ENCODE measurements at regions not wholly inside any gene's neighbourhood (a gene's known extent, or its start where the extent isn't known, plus 50 kb on each side); places are given as distances from the start of the nearest gene placed in this dataset.
A peak's percentile ranks its signal among the peaks of the same experiment; 100 is the strongest.
"Not testable (repeated sequence)": the region's sequence is repeated elsewhere in the genome, so short reads cannot be mapped to it uniquely, and the experiment has no call there.

DNA sequence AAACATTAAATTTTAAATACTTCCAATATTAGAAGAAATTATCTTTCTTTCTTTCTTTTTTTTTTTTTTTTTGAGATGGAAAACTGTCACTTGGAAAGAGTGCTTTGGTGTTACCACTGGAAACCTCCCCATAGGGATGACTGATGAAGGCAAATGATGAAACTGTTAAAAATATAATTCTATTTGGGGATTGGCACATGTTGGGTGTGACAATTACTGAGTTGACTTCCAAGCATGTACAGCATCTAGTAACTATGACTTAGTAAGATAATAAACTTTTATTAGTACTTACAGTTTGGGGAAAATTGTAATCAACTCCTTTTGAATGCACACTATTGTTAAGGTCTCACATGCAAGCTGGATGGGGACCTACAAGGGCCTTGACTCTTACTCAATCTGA lies 592.5 kb downstream of the KCTD12 start:
- TF ChIP-seq, protein P1, sequence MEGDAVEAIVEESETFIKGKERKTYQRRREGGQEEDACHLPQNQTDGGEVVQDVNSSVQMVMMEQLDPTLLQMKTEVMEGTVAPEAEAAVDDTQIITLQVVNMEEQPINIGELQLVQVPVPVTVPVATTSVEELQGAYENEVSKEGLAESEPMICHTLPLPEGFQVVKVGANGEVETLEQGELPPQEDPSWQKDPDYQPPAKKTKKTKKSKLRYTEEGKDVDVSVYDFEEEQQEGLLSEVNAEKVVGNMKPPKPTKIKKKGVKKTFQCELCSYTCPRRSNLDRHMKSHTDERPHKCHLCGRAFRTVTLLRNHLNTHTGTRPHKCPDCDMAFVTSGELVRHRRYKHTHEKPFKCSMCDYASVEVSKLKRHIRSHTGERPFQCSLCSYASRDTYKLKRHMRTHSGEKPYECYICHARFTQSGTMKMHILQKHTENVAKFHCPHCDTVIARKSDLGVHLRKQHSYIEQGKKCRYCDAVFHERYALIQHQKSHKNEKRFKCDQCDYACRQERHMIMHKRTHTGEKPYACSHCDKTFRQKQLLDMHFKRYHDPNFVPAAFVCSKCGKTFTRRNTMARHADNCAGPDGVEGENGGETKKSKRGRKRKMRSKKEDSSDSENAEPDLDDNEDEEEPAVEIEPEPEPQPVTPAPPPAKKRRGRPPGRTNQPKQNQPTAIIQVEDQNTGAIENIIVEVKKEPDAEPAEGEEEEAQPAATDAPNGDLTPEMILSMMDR (IDR thresholded peaks at IDR 0.05; ENCODE audit: insufficient read depth, low read depth, low read length): no peak
- no peak for DNase-seq (ENCODE audit: low read depth)
- no peak overlapping the region for H3K4me3 ChIP-seq (ENCODE audit: low read depth, low read length)

DNA sequence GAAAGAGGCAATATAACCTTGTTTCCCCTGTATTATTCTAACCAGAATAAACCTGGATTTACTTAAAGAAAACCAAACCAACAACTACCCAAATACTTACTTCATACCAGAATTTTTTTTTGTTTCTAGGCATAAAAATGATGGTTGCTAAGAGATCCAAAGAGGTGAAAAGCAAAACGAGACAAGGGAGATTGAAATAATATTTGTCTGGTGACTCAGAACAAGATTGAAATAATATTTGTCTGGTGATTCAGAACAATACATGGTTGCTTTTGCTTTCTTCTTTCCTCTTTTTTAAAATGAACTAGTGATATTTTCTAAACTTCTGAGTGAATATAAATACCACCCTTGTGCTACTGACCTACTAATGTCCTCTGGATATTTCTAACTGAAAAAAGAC lies 592.9 kb downstream of the KCTD12 start:
- no peak overlapping the region for H3K4me3 ChIP-seq (ENCODE audit: low read depth, low read length)
- DNase-seq (ENCODE audit: low read depth): peak; percentile 34
- TF ChIP-seq, protein P1 (IDR thresholded peaks at IDR 0.05; ENCODE audit: insufficient read depth, low read depth, low read length): no peak

DNA sequence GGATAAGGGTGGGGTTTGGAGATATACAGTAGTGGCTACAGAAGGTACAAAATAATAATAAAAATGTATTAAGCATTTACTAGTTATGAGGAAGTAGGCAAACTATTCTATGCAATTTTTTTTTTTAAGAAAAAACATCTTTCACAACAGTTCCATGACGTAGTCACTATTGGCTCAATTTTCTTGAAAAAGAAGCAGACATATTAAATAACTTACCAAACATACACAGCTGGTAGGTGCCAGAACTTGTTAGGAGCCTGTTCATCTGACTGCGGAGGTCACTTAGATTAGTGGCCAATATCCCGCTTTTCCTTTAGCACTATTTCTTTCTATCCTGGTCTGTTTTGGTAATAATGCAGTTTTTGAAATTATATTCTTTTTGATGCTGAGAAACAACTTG lies 593.5 kb downstream of the KCTD12 start:
- DNase-seq (ENCODE audit: low read depth): no peak
- H3K4me3 ChIP-seq (ENCODE audit: low read depth, low read length): no peak overlapping the region
- TF ChIP-seq, protein P1 (IDR thresholded peaks at IDR 0.05; ENCODE audit: insufficient read depth, low read depth, low read length): no peak

DNA sequence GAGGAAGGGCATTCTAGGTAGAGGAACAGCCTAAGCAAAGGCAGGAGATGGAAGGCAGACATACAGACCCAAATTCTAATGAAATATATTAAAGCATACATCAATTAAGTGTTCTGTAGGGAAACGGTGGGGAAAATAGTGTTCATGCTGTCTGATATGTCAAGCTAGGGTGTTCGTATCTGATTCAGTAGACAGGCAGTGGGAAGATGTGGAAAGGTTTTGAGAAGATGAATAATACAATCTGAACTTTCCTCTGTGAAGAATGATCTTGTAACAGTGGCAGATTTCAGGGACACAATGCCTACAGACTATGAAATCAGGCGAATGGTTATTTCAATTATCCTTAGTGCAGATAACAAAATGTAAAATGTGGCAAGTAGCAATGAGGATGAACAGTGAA lies 594.2 kb downstream of the KCTD12 start:
- DNase-seq (ENCODE audit: low read depth): no peak
- no peak overlapping the region for H3K4me3 ChIP-seq (ENCODE audit: low read depth, low read length)
- TF ChIP-seq, protein P1 (IDR thresholded peaks at IDR 0.05; ENCODE audit: insufficient read depth, low read depth, low read length): no peak

DNA sequence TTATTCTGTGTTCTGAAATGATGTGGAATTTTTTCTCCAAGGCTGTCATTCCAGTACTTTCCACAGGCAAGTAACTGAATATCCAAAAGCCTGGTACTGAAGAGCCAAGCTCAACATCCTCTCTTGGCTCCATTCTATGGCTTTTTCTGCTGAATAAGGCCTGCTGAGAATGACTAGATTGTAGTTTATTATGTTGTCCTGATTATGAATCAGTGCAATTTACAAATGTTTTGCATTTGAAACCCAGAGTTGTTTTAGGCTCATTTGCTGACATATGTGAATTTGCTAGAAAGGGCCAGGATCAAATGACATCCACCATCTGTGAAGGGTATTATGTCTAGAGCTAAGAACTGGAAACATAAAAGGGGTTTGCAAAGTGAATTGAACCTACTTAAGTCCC lies 596.6 kb downstream of the KCTD12 start:
- TF ChIP-seq, protein P1 (IDR thresholded peaks at IDR 0.05; ENCODE audit: insufficient read depth, low read depth, low read length): no peak
- no peak for DNase-seq (ENCODE audit: low read depth)
- no peak overlapping the region for H3K4me3 ChIP-seq (ENCODE audit: low read depth, low read length)

DNA sequence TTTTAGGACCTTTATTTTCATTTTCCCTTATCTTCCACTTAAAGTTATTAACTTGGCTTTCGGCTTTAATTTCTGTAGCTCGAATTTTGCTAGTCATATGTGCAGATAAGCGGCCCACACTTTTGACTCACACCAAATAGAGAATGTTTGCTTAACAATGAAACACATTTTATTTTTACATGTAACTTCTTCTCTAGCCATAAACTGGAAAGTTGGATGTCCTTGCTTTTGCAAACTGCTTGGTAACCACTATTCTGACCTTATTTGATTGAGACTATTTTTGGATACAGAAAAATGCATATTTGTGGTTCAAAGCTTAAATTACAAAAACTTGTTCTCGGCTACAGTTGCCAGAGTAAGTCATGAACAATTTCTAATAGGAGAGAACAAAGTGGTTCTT lies 600.0 kb downstream of the KCTD12 start:
- H3K4me3 ChIP-seq (ENCODE audit: low read depth, low read length): no peak overlapping the region
- DNase-seq (ENCODE audit: low read depth): peak; percentile 35
- TF ChIP-seq, protein P1 (IDR thresholded peaks at IDR 0.05; ENCODE audit: insufficient read depth, low read depth, low read length): no peak

DNA sequence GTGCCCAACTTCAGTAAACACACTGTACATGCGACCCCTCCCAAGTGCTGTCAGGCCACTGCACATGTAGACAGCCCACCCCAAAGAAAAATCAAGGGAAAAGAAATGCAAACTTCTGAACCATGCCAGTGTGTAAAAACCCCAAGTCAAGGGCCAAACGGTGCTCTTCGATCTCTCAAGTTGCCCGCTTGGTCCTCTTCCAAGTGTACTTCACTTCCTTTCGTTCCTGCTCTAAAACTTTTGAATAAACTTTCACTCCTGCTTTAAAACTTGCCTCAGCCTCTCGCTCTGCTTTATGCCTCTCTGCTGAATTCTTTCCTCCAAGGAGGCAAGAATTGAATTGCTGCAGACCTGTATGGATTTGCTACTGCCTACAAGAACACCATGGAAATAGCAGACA lies 600.7 kb downstream of the KCTD12 start:
- no peak for DNase-seq (ENCODE audit: low read depth)
- TF ChIP-seq, protein P1 (IDR thresholded peaks at IDR 0.05; ENCODE audit: insufficient read depth, low read depth, low read length): no peak
- H3K4me3 ChIP-seq (ENCODE audit: low read depth, low read length): no peak overlapping the region

DNA sequence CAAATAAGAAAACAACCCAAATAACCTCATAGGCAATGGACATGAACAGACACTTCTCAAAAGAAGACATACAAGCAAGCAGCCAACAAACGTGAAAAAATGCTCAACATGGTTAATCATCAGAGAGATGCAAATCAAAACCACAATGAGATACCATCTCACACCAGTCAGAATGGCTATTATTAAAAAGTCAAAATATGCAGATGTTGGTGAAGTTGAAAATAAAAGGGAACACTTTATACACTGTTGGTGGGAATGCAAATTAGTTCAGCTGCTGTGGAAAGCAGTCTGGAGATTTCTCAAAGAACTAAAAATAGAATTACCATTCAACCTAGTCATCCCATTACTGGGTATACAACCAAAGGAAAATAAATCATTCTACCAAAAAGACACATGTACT lies 606.4 kb downstream of the KCTD12 start:
- H3K4me3 ChIP-seq (ENCODE audit: low read depth, low read length); DNase-seq (ENCODE audit: low read depth): not testable (repeated sequence)
